MV-4-11 (cell line): ENCODE measurements at regions not wholly inside any gene's neighbourhood (a gene's known extent, or its start where the extent isn't known, plus 50 kb on each side); places are given as distances from the start of the nearest gene placed in this dataset.

Source experiments
- DNase-seq: peaks from one replicate; lab custom pipeline; 2025; lab: John Stamatoyannopoulos, UW

DNA sequence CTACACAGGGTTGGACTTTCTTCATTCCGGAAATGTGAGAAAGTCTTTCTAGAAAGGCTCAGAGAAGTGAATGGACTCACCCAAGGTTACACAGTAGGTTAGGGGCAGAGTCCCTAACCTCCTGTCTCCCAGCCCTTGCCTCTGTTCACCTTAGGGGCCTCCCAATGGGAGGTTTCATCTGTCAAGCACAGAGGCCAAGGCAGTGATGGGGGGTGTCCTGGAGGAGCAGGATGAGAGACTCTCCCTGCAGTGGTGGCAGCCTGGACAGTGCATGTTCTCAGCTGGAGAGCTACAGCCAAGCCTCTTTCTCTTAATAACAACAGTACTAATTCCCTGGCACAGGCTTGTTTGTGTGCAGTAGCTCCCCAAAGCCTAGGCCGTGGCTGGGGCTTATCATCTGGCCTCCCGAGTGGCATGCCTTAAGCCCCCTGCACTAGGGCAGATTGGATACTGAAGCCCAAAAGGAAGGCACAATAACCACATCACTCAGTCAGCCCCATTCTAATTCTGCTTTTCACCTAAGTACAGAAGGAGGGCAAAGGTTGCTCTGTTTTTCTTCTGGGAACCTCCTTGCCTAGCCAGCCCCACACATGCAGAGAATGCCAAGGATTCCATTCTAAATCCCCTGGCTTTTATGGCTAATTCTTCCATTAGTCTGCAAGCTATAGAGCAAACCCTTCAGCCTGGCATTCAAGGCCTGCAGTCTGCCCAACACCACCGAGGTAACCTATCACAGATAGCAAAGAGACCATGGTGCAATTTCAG lies 50.2 kb upstream of the XPA start:
- DNase-seq: no peak

DNA sequence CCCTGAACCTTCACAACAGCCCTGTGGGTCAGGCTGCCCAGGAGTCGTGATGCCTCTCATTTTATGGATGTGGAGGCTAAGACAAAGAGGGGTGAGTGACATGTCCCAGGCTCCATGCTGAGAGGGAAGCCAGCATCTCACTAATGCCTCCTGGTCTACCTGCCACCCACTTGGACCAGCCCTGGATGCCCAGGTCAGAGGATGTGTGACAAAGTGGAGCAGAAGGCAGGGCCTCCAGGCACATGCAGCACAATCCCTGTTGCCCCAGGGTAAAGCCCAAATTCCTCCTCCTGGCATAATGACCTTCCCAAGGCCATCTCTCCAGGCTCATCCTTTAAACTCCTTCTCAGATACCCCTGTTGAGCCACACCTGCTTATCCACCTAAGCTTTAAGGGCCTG lies 51.4 kb upstream of the XPA start:
- no peak for DNase-seq

DNA sequence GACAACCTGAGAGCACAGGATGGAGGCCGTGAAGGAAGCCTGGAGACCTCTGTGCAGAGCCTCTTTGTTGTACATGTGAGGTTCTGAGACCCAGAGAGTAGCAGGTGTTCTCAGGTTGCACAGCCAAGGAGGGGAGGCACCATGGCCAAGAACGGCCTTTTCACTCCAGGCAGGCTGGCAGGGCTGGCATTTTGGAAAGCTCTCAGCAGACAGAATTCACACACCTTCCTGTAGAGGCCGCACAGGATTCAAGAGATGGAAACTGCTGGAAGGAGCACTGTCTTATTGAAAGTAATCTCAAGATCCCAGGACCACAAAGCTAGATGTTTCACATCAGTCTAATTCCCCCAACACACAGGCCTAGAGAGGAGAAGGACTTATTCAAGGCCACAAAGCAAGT lies 52.8 kb upstream of the XPA start:
- no peak for DNase-seq

- DNase-seq: no peak
Observed at GRCh38 chr9:97751531-97751930, 54.4 kb upstream of the XPA start.

DNA sequence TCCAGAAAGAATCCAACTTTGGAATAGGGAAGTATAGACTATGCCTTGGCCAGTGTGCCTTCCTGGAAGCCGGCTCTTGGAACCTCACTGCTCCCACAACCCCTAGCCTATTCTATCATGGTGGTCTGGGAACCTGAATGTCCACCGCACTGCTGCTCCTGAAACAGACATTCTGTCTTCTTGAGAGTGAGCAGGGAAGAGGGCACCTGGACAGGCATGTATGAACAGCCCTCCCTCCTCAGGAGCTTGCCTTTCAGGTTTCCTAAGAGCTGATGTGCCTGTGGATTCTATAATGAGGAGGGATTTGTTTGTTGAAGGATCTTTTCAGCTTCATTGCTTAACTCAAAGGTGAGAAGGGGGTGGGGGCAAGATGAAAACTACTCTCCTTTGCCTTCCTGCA lies 55.1 kb upstream of the XPA start:
- DNase-seq: no peak

- DNase-seq: no peak
Observed at GRCh38 chr9:97753364-97753763, 56.2 kb upstream of the XPA start.

- peak; percentile 53 for DNase-seq
Observed at GRCh38 chr9:97753975-97754374, 56.8 kb upstream of the XPA start.

DNA sequence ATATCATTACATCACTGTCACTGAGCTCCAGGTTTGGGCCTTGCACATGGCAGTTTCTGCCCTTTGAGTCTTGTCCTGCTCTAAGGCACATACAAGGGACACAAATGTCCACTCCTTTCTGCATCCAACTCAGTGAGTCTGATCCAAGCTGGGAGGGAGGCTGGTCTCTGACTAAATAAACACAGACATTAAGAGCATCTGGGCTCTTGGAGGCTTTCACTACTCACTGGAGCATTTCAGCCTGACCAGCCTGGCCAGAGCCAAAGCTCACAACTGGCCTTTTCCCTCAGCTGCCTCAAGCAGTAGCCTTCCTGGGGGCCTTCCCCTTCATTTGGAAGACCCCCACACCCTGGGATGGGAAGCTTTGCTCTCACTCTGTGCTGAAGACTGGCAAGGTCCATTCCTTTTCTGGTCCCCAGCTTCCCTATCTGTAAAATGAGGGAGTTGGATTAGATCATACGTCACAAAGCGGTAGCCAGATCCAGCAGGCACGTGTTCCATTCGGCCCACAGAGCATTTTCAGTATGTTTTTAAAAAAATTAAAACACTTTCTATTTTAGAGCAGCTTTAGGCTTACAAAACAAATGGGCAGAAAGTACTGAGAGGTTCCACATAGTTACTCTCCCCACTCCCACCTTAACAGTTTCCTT lies 58.6 kb upstream of the XPA start:
- DNase-seq: no peak

DNA sequence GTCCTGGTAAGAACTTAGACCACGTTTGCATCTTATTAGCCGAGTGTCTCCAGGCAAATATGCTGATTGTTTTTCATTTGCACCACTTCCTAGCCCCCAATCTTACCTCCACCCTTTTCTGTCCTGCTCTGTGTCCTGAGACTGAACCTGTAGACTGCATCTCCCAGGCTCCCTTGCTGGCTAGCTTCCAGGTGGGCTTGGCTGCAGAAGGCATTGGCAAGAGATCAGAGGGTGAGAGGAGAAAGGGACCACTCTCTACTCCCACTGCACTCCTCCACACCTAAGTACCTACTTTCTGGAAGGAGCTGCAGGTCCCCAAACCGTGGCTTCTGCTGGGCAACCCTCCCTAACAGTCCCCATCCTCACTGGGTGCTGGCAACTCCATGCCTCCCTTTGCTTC lies 59.9 kb upstream of the XPA start:
- no peak for DNase-seq

- no peak for DNase-seq
Observed at GRCh38 chr9:97758334-97758916, 61.3 kb upstream of the XPA start.

DNA sequence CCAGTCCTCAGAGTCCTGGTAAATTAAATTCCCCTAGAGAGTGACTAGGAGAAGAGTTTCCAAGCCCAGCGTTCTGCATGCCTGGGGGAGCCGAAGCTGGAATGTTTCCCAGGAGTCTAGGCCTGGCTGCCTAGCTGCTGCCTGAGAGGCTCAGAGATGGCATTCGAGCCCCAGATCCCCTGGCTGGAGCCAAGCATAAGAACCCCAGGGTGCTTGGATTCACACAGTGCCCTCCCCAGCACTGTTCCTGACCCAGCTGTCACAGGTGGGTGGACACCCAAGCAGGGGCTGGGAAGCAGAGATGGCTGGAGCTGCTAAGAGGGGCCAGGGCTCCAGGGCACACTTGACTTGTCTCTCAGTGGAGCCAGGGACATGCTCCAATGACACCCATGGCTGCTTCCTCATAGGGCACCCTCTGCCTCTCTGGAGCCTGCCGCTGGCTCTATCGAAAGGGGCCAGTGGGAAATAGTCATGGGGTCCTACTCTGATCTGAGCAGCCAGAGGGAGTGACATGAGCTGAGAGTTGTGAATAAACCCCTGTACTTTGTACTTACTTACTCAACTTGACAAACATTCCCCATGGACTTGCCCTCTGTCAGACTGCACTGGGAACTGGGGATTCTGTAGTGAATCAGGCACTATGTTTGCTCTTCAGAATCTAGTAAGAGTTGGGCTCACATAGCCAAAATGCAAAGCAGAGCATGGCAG lies 62.6 kb upstream of the XPA start:
- no peak for DNase-seq

DNA sequence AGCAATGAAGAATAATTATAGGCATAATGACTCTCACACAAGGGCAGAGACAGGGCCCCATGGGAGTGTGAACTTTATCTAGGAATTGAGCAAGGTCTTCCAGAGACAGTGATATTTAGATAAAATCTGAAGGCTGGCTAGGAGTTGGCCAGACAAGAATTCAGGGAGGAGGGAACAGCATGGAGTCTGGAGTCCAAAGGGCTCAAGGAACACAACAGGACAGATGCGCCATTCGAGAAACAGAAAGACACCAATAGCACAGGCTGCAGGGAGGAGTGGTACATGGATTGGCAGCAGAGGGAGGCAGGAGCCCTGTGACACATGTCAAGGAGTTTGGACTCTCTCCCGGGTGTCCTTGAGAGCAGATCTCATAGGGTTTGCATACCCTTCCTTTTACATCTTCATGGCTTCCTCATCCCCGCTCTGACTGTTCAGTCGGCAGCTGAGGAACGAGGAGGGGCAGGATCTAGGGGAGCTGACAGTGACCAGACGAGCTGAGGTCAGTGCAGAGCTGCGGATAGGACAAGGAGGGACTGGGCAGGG lies 64.0 kb upstream of the XPA start:
- DNase-seq: no peak

- DNase-seq: no peak
Observed at GRCh38 chr9:97761879-97762278, 64.7 kb upstream of the XPA start.

DNA sequence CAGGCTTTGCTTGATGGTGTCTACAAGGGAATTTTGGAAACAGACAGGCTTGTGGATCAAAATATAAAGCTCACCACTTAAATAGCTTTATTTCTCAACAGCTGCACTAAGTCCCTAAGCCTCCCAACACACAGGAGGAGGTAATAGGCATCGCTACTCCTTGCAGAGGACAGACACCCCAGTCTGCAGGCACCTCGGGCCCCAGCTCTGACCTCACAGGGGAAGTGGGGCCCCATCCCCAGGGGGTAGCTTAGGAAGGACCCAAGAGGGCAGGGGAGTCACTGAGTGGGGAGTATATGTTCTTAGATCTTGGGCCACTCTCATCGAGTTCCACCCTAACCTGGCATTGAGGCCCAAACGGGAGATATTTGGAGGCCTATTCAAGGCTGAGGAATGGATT lies 66.7 kb upstream of the XPA start:
- no peak for DNase-seq

GRCh38 chr9:97766092-97766491 lies 69.0 kb upstream of the XPA start:
- DNase-seq: no peak

DNA sequence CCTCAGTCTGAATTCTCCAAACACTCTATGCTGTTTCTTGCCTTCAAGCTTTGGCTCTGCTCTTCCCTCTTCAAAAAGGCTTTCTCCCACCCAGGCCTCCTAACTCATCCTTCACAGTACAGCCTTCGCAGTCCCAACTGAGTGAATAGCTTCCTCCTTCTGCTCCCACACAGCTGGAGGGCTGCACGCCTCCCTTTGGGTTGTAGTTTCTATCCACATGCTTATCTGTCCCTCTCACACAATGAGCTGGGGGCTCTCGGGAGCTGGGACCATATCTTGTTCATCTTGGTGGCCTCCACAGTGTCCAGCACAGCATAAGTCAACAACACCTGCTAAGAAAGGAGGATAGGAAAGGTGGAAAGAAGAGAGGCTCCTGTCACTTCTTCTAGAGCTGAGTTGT lies 69.5 kb upstream of the XPA start:
- no peak for DNase-seq

DNA sequence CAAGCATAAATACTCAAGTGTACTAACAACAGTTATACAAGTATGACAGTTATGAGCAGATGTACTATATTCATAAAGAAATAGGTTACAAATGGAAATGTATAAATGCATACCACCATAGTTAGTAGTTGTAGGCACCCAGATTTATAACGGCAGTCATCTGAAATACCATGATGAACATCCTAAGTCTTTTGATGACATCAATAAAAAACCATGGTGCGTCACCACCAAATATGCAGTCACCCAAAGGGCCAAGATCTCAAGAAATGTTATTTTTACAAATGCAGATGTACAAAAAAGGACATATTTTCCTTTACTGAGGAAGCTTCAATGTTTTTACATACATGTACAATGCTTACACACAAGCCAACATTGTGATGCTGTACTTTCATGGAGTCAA lies 70.8 kb upstream of the XPA start:
- no peak for DNase-seq

- DNase-seq: no peak
Observed at GRCh38 chr9:97768746-97769145, 71.6 kb upstream of the XPA start.

- DNase-seq: no peak
Observed at GRCh38 chr9:97769208-97769607, 72.1 kb upstream of the XPA start.

DNA sequence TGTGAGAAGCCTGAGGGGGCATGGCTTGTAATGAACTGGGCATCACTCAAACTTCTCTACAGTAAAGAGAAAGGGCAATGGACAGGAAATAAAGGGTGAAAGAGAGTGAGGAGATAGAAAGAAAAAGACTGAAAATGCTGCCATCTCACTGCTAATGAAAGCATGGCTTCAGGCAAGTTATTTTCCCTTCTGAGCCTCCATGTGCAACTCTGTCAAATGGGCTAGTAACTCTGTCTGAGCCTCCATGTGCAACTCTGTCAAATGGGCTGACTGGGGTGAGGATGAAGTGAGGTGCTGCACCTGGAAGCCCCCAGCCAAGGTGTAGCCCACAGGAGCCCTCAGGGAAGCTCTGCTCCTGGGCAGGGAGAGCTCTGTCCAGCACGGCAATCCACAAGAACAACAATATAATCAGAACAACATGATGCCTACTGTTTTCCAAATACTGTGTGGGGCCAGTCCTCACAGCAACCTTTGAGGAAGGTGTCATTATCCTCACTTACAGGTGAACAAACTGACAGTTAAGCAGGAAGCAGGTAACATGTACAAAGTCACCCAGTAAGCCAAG lies 73.8 kb upstream of the XPA start:
- DNase-seq: no peak

DNA sequence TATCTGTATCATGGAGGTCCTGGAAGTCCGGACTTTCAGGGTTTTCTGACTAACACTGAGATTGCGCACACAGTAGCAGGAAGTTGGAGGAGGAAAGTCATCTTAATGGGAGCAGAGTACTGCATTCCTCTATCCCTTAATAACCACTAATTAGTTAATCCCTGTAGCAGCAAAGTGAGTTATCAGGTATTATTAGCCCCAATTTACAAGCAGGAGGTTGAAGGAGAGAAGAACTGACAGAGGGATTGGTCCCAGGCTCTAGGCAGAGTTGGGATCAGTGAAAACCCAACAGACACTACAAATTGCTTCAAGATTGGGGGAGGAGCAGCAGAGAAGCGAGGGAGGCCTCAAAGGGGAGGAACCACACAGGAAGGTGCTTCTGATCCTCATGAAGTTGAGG lies 74.5 kb upstream of the XPA start:
- DNase-seq: no peak

GRCh38 chr9:97772145-97772544 lies 75.0 kb upstream of the XPA start:
- DNase-seq: no peak
